VCaP (cell line): ENCODE measurements at regions not wholly inside any gene's neighbourhood (a gene's known extent, or its start where the extent isn't known, plus 50 kb on each side); places are given as distances from the start of the nearest gene placed in this dataset.
"Not testable (repeated sequence)": the region's sequence is repeated elsewhere in the genome, so short reads cannot be mapped to it uniquely, and the experiment has no call there.

Source experiments
- H3K27ac ChIP-seq: fragments of 450-650 bp; 2 replicates; pipeline ENCODE4 v1.5.1; 2017
- TF ChIP-seq, protein P1 (sequence below): fragments of 450-650 bp; conservative IDR thresholded peaks from 2 replicates; pipeline ENCODE4 v1.5.1; 2017; ENCODE audit warnings: mild to moderate bottlenecking, moderate library complexity

DNA sequence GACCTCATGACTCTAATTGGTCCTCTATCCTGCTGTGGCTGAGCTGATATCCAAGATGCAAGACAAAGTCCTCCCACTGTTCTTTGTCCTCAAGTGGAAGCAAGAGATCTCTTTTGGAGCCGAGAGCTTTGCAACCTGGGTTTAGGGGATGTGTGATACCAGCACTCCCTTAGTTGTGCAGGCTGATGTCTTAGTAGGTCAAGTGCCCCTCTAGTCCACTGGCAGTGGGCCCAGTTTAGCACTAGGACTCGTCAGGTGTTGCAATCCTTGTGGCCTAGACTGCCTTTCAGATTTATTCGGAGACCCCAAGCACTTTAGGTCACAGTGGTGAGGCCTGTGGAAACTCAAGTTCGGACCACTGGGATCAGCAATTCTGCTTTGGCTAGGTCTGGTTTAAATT is 64.0 kb downstream of the GPRASP3 start:
- TF ChIP-seq, protein P1, sequence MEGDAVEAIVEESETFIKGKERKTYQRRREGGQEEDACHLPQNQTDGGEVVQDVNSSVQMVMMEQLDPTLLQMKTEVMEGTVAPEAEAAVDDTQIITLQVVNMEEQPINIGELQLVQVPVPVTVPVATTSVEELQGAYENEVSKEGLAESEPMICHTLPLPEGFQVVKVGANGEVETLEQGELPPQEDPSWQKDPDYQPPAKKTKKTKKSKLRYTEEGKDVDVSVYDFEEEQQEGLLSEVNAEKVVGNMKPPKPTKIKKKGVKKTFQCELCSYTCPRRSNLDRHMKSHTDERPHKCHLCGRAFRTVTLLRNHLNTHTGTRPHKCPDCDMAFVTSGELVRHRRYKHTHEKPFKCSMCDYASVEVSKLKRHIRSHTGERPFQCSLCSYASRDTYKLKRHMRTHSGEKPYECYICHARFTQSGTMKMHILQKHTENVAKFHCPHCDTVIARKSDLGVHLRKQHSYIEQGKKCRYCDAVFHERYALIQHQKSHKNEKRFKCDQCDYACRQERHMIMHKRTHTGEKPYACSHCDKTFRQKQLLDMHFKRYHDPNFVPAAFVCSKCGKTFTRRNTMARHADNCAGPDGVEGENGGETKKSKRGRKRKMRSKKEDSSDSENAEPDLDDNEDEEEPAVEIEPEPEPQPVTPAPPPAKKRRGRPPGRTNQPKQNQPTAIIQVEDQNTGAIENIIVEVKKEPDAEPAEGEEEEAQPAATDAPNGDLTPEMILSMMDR = no peak
- no peak overlapping the region for H3K27ac ChIP-seq

DNA sequence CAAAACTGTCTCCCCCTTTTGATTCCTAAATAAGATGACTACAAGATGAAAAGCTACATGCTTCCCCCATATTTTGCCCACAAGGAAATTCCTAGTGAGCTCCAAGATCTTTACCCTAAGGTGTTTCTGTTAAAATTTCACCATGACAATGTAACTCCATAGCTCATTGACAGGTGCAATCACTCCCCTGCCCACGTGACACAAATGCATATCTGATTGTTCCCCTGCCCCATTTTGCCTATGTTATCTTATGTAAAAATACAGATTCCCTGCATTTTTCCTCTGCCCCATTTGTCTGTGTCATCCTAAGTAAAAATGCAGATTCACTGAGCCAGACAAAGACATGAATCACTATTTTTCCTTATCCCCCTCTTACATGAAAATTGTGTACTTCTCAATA is 66.7 kb downstream of the GPRASP3 start:
- H3K27ac ChIP-seq = no peak overlapping the region
- TF ChIP-seq, protein P1 = no peak

DNA sequence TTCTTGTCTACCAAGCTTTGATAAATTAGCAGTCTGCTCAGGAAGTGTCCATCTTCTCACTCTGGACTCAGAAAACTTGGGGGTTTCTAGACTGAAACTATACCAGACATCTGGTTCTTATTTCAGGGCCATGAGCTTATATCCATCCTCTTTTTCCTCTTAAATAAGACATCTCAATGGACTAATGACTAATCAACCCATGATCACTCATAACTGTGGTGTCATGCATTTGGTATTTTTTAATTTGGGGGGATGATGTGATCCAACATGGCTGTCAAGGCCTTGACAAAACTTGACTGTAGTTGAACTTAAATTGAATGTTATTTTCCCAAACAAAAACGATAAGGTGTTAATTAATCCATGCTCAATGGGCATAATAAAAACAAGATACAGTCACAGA is 87.8 kb downstream of the GPRASP3 start:
- H3K27ac ChIP-seq = no peak overlapping the region
- TF ChIP-seq, protein P1 = no peak

DNA sequence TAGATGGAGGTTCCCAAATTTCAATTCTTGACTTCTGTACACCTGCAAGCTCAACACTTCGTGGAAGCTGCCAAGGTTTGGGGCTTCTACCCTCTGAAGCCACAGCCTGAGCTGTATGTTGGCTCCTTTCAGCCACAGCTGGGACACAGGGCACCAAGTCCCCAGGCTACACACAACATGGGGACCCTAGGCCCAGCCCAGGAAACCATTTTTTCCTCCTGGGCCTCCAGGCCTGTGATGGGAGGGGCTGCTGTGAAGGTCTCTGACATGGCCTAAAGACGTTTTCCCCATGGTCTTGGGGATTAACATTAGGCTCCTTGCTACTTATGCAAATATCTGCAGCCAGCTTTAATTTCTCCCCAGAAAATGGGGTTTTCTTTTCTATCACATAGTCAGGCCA is 97.7 kb downstream of the GPRASP3 start:
- H3K27ac ChIP-seq = not testable (repeated sequence)

DNA sequence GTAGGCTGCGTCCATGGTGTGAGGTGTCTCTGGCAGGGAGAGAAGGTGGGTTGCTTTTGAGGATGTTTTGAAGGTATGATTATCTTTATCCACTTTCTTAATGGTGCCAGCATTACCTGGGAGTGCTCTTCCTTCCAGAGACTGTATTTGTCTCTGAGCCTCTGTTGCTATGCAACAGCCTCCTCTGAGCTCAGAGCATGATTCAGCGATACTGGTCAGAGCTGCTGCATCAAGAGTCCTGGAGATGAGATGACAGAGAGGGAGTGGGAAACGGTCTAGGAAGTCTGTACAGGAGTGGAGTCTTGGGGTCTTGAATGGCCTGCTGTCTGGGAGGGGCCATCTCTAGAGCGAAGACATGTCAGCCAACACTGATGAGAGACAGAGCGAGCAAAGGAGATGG is 104.4 kb upstream of the RAB40AL start:
- H3K27ac ChIP-seq = no peak overlapping the region
- TF ChIP-seq, protein P1 = no peak

DNA sequence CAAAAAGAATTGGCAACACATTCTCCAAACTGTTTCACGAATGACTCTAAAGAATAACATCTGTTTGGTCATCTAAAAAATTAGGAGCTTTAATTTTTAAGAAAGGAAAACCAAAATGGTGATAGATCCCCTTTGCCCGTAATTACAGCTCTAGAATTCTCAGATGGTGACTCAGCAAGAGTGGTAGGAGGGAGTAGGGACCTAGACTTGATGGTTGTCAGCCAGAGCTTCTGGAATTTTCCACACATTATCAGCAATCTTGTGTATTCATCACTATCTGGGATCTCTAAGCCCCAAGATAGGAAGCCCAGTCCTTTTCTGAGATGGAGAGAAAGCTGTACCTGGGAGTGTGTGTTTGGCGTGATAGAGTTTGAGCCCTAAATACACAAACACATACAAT is 103.9 kb upstream of the RAB40AL start:
- no peak overlapping the region for H3K27ac ChIP-seq
- TF ChIP-seq, protein P1 = no peak

DNA sequence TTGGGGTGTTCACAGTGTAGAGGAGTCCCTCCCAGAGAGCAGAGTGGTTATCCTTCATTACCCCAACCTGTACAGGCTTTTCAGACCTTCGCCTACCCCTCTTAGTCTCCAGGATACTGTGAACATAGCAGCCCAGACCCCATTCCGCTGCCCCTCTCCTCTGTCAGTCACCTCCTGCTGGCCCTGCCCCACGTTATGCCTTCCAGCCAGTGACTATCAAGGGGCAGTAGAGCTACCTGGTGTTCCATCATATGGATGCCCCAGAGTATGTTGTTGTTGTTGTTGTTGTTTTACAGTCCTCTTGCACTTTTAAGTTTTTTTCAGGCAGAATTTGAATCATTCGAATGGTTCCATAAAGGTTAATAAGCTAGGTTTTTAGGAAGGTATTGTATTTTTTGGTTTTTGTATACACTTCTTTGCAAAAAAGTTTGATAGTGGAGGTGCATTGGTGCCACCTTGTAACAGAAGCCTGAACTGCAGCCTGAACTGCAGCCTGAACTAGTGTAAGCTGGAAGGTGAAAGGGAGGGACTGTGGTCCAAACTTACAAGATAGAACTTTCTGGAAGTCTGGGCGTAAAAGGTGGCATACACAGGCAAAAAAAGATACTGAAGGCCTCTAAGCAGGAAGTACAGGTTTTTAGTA is 101.4 kb upstream of the RAB40AL start:
- TF ChIP-seq, protein P1 = peak; percentile 62
- H3K27ac ChIP-seq = no peak overlapping the region

DNA sequence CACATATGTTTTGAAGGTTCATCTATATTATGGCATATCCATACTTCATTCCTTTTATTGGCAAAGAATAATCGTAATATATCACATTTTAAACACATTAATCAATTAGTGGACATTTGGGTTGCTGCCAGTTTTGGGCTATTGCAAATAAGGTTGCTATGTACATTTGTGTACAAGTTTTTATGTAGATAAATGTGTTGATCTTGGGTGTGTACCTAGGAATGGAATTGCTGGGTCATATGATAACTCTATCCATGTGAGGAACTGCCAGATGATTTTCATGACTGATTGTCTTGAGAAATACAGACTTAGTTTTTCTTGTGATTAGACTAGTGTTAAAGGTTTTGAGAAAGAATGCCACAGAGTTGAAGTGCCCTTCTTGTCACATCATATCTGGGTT is 99.2 kb upstream of the RAB40AL start:
- TF ChIP-seq, protein P1 = no peak
- H3K27ac ChIP-seq = no peak overlapping the region
